ENCODE measurements at regions not wholly inside any gene's neighbourhood (a gene's known extent, or its start where the extent isn't known, plus 50 kb on each side); places are given as distances from the start of the nearest gene placed in this dataset.
"Not testable (repeated sequence)": the region's sequence is repeated elsewhere in the genome, so short reads cannot be mapped to it uniquely, and the experiment has no call there.

DNA sequence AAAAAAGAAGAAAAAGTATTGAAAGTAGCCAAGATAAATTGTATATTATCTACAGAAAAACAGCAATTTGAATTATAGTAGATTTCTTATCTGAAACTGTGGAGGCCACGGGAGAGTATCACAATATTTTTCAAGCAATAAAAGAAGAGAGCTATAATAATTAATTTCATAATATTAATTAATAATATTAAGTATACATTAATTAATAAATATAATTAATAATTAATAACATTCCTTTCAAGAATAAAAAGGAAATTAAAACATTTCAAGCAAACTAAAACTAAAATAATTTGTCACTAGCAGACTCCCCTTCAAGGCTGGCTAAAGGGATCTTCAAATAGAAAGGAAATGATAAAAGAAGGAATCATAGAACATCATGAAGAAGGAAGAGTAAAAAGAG, 372.7 kb upstream of the KYNU start:
- Histone ChIP-seq H3K27me3 (ENCODE audit: insufficient read depth, poor library complexity, severe bottlenecking) (no peaks in the 10 kb centered on the region), H3K4me3 (replicated peaks; ENCODE audit: insufficient read depth, low read length) (no peak overlapping the region), H3K27ac (replicated peaks) (no peak overlapping the region)
- DNase-seq (ENCODE audit: low read depth in 1 of 2, low spot score in 1 of 2): no peak
- TF ChIP-seq GABPA (IDR thresholded peaks at IDR 0.05; ENCODE audit: low read depth) (no peak), POLR2AphosphoS5 (IDR thresholded peaks at IDR 0.05; ENCODE audit: low read depth) (no peak), SPI1 (IDR thresholded peaks at IDR 0.05; ENCODE audit: borderline replicate concordance, low read depth) (no peak), CTCF (IDR thresholded peaks at IDR 0.05; ENCODE audit: insufficient read depth, low read length) (no peak)
- TF ChIP-seq, protein P1, sequence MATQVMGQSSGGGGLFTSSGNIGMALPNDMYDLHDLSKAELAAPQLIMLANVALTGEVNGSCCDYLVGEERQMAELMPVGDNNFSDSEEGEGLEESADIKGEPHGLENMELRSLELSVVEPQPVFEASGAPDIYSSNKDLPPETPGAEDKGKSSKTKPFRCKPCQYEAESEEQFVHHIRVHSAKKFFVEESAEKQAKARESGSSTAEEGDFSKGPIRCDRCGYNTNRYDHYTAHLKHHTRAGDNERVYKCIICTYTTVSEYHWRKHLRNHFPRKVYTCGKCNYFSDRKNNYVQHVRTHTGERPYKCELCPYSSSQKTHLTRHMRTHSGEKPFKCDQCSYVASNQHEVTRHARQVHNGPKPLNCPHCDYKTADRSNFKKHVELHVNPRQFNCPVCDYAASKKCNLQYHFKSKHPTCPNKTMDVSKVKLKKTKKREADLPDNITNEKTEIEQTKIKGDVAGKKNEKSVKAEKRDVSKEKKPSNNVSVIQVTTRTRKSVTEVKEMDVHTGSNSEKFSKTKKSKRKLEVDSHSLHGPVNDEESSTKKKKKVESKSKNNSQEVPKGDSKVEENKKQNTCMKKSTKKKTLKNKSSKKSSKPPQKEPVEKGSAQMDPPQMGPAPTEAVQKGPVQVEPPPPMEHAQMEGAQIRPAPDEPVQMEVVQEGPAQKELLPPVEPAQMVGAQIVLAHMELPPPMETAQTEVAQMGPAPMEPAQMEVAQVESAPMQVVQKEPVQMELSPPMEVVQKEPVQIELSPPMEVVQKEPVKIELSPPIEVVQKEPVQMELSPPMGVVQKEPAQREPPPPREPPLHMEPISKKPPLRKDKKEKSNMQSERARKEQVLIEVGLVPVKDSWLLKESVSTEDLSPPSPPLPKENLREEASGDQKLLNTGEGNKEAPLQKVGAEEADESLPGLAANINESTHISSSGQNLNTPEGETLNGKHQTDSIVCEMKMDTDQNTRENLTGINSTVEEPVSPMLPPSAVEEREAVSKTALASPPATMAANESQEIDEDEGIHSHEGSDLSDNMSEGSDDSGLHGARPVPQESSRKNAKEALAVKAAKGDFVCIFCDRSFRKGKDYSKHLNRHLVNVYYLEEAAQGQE (IDR thresholded peaks at IDR 0.05; ENCODE audit: insufficient replicate concordance, low read depth): no peak

GRCh38 chr2:142502402-142502801, 371.6 kb upstream of the LRP1B start:
- DNase-seq (ENCODE audit: low read depth in 1 of 2, low spot score in 1 of 2): no peak
- H3K4me3 ChIP-seq (replicated peaks; ENCODE audit: insufficient read depth, low read length): no peak overlapping the region
- no peak overlapping the region for H3K27ac ChIP-seq (replicated peaks)
- no peaks in the 10 kb centered on the region for H3K27me3 ChIP-seq (ENCODE audit: insufficient read depth, poor library complexity, severe bottlenecking)
- TF ChIP-seq CTCF (IDR thresholded peaks at IDR 0.05; ENCODE audit: insufficient read depth, low read length) (no peak), GABPA (IDR thresholded peaks at IDR 0.05; ENCODE audit: low read depth) (no peak), SPI1 (IDR thresholded peaks at IDR 0.05; ENCODE audit: borderline replicate concordance, low read depth) (no peak), POLR2AphosphoS5 (IDR thresholded peaks at IDR 0.05; ENCODE audit: low read depth) (no peak)
- TF ChIP-seq, protein P1 (IDR thresholded peaks at IDR 0.05; ENCODE audit: insufficient replicate concordance, low read depth): no peak

- no peaks in the 10 kb centered on the region for H3K27me3 ChIP-seq (ENCODE audit: insufficient read depth, poor library complexity, severe bottlenecking)
- DNase-seq (ENCODE audit: low read depth in 1 of 2, low spot score in 1 of 2): no peak
- no peak overlapping the region for H3K27ac ChIP-seq (replicated peaks)
- TF ChIP-seq SPI1 (IDR thresholded peaks at IDR 0.05; ENCODE audit: borderline replicate concordance, low read depth) (no peak), POLR2AphosphoS5 (IDR thresholded peaks at IDR 0.05; ENCODE audit: low read depth) (no peak), GABPA (IDR thresholded peaks at IDR 0.05; ENCODE audit: low read depth) (no peak), CTCF (IDR thresholded peaks at IDR 0.05; ENCODE audit: insufficient read depth, low read length) (no peak)
- TF ChIP-seq, protein P1 (IDR thresholded peaks at IDR 0.05; ENCODE audit: insufficient replicate concordance, low read depth): no peak
- no peak overlapping the region for H3K4me3 ChIP-seq (replicated peaks; ENCODE audit: insufficient read depth, low read length)
Measured at GRCh38 chr2:142495141-142495540, 364.3 kb upstream of the LRP1B start.

GRCh38 chr2:142489631-142490030, 358.8 kb upstream of the LRP1B start:
- not testable (repeated sequence) for H3K4me3 ChIP-seq (replicated peaks; ENCODE audit: insufficient read depth, low read length); DNase-seq (ENCODE audit: low read depth in 1 of 2, low spot score in 1 of 2); H3K27me3 ChIP-seq (ENCODE audit: insufficient read depth, poor library complexity, severe bottlenecking); H3K27ac ChIP-seq (replicated peaks)

Measured in HL-60 (cell line).